HG02763 (cell line): ENCODE measurements at regions not wholly inside any gene's neighbourhood (a gene's known extent, or its start where the extent isn't known, plus 50 kb on each side); places are given as distances from the start of the nearest gene placed in this dataset.

ENCODE experiments used
- ATAC-seq: cut with Tn5 transposase; IDR thresholded peaks from one replicate; pipeline ENCODE4 v1.9.1; 2021; ENCODE audit warnings: mild to moderate bottlenecking, moderate library complexity; ENCODE audit not compliant: unreplicated experiment

DNA sequence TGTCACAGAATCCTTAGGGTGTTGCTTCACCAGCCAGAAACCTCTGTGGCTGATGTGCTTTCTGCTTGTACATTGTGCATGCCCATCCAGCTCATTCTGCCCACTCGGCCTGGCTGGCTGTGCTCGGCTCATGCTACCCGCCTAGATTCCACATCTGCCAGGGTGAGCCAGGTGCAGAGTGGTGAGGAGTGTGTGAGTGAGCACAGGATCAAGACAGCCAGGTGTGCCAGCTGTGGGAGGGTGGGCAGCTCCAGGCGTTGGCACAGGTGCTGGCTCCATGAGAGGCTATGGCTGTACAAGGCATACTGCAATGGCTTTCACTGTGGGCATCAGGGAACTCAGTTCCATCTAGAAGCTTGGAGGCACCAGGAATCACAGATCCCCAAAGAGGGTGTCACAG is 1321.8 kb upstream of the CRIM1 start:
- ATAC-seq, result no peak

- no peak for ATAC-seq
These were observed 1332.0 kb upstream of the CRIM1 start for GRCh38 chr2:35023545-35023944.

DNA sequence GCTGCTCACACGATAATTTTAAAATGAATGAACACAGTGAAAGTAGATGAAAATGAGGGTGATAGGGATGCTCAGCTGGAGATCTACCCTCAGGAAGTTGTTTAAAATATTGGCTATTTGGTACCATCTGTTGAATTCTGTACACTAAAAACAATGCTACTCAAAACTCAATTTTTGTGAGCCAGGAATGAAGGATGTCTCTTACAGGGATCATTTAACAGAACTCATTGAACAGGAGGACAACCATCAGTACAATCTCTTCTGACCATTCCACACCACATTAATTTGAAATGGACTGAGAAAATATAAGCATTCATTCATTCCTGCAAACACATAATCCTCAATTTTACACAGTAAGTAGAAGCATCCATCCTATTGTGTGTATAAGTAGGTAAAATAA is 1355.1 kb upstream of the CRIM1 start:
- ATAC-seq, result no peak

- ATAC-seq, result no peak
These were observed 1356.8 kb upstream of the CRIM1 start for GRCh38 chr2:34998741-34999140.

DNA sequence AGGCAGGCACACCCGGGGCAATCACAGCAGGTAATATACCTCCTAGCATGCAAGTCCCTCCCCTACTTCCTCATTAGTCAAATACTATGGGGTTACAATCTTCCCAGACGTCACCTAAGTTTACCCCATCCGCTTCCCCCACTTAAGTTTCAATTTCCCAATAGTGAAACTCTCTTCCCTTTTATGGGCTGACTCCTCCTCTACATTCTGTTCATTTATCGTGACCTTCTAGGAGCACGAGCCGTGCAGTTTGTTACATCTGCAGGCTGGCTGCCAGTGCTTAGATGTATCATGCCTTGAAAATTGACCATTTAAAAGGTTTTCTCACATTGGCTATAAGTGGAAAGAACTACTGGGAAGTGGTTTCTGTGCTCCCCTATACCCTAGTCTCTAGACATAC is 1357.8 kb upstream of the CRIM1 start:
- no peak for ATAC-seq

DNA sequence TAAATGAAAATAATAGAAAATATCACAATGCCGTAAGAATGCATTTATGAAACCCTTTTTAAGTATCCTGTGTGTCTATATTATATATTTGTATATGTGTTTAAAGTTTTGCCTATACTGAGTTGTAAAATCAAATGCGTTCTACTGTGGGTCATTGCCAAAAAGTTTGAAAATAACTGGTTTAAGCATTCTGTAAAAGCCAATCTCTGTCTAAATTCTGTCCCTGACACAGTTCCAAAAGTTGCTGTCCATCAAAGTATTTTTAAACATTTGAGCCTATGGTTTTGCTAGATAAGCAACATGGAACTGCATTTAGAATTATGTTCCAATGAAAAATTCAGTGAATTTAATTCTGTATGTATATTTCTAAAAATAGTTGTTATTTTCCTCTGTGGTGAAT is 1360.4 kb upstream of the CRIM1 start:
- no peak for ATAC-seq

GRCh38 chr2:34991508-34992274 is 1363.9 kb upstream of the CRIM1 start:
- no peak for ATAC-seq

DNA sequence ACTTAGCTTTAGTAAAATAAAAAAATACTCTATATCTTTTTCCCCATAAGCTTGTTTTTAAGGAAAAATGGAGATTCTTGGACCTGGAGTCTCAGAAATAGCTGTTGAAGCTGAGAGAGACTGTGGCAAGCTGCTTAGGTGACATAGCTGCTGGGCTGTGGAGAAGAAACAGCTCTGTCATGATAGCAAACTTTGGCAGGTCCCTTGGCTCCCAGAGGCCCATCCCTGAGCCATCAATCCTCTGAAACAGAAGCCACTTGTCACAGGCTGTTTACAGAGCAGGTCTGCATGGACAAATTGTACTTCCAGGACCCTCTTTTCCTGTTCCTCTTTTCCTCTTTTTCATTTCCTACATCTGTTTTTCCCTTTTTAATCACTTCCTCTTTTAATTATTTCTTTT is 1370.1 kb upstream of the CRIM1 start:
- ATAC-seq, result no peak

DNA sequence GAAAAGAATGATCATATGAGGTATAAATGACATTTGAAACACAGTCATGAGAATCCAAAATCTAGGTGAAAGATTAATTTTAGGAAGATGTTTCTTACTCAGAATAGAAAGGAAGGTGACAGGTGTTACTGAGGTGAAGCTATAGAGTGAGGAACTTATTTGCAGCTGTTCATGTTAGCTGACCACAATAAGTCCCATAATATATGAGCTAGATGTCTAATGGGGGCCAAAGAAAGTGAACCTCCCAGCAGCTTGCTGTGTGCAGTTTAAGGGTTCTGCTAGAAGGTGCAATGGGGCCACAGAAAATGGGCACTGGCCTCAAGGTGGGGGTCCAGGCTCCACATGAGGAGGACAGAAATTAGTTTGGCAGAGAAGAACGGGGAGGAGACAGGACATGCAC is 1374.9 kb upstream of the CRIM1 start:
- no peak for ATAC-seq

DNA sequence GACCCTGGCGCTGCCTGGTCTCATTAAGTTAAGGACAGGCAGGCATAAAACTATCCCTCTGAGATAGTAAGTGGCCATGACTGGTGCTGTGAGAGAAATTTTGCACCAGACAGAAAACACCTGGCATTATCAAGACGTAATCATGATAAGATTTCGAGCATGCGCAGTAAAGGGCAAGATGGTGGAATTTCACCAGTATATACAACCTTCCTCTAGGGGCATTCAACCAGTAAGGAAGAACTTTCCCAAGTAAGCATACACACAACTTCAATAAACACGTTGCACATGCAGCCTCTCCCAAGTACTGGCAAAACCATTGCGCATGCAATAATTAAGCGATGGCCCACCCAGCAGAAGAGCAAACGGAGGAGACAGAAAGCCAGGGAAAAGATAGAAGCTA is 1376.4 kb upstream of the CRIM1 start:
- no peak for ATAC-seq

- no peak for ATAC-seq
These were observed 1362.7 kb upstream of the FAM98A start for GRCh38 chr2:34961822-34962221.

DNA sequence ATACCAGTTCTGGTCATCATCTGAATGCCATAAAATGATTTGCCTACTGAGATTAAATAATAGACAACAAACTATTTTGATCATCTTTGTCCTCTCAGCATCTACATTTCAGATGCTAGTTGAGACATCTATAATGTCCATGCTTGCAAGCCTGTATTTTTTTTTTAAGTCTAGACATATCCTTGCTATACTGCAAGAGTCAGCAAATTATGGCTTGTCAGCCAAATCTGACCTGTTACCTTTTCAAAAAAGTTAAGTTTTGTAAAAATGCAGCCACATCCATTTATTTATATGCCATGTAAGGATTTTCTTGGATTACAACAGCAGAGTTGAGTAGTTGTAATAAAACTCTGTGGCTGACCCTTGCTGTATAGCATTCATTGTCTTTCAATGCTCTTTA is 1355.7 kb upstream of the FAM98A start:
- no peak for ATAC-seq

DNA sequence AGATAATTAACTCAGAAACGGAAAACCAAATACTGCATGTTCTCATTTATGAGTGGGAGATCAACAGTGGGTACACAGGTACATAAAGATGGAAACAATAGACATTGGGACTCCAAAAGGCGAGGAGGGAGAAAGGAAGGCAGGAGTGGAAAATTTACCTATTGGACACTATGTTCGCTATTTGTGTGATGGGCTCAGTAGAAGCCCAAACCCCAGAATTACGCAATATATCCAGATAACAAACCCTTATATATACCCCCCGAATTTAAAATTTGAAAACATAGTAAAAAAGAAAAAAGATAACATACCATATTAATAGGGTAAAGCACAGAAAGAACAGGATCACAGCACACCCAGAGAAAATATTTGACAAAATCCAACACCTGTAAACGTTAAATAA is 1351.7 kb upstream of the FAM98A start:
- no peak for ATAC-seq

DNA sequence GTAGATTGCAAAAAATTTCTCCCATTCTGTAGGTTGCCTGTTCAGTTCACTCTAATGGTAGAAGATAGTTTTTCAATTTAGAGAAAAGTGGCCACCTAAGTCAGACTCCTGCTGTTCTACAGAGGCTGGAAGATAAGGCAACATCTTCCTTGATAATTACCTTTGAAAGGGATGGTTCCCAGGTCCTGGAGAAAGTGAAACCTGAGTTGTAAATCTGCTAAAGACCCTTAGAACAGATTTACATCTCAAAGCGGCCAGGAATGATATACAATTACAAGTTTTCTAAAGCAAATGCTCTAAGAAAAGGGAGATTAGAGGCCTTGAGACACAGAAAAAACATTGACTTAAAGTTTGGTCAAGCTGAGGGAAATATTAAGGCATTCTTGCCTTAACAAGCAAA is 1350.2 kb upstream of the FAM98A start:
- no peak for ATAC-seq

GRCh38 chr2:34936089-34936488 is 1337.0 kb upstream of the FAM98A start:
- ATAC-seq, result no peak

DNA sequence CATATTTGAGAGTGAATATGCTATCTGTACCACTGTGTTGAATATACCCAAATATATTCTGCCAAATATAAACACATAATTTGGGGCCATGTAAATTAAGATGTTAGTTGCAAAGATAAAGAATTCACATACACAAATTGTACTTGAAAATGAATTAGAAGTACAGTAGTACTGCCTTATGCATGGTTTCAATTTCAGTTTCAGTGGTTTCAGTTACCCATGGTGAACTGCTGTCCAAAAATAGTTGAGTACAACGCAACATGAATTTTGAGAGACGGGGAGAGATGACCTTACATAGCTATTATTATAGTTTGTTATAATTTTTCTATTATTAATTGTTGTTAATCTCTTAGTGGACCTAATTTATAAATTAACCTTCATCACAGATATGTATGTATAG is 1313.0 kb upstream of the FAM98A start:
- peak; percentile 93 for ATAC-seq

- ATAC-seq, result no peak
These were observed 1311.0 kb upstream of the FAM98A start for GRCh38 chr2:34909992-34910705.

- ATAC-seq, result no peak
These were observed 1308.7 kb upstream of the FAM98A start for GRCh38 chr2:34907812-34908211.

DNA sequence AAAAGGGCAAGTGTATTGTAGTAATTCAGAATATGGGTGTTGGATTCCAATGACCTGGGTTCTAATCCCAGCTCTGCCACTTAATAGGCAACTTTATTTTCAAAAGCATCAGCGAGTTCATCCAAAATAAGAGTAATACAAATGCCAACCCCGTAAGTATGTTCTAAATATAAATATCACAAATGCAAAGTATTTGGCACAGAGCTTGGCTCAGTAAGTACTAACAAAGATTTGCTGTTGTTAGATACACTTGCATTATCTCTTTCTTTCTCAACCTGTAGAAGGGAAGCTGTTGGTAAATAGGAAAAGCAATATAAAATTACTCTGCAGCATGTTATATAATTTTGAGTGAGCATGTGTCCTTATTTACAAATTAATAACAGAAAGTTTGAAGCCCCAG is 1302.6 kb upstream of the FAM98A start:
- no peak for ATAC-seq

DNA sequence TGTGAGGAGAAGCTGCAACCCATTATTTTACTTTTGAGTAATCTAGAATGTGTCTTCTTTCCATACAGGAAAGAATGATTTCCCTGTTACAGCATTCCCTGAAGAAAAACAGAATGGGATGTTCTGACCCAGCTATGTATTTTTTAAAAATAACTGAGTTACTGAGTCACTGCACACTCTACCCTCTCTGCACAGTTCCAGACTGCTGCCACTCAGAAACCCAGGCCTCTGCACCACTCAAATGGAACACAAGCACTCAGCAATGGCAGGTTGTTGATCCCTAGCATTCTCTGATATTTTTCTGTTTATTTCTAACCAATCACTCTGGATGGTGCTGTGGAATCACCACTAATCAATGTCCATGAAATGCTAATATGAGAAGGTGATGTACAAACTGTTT is 1300.0 kb upstream of the FAM98A start:
- ATAC-seq, result no peak

GRCh38 chr2:34892766-34893165 is 1293.7 kb upstream of the FAM98A start:
- no peak for ATAC-seq

GRCh38 chr2:34892256-34892655 is 1293.2 kb upstream of the FAM98A start:
- no peak for ATAC-seq
